Liver (tissue), 3 donors: ENCODE measurements at regions not wholly inside any gene's neighbourhood (a gene's known extent, or its start where the extent isn't known, plus 50 kb on each side); places are given as distances from the start of the nearest gene placed in this dataset.

ENCODE experiments used
- CTCF ChIP-seq: fragments of 150-350 bp; IDR thresholded peaks from 2 replicates; pipeline ENCODE4 v1.5.1; 2017; ENCODE audit warnings: improper control_type of control experiment, low read depth, low read length; ENCODE audit not compliant: missing input control
- FOXA1 ChIP-seq: IDR thresholded peaks from 2 replicates; pipeline ENCODE4 v1.6.1; 2016; ENCODE audit warnings: antibody characterized with exemption
- JUND ChIP-seq, 2 donors: IDR thresholded peaks; 2 replicates each; pipeline ENCODE4 v1.6.1; 2016; ENCODE audit warnings: antibody characterized with exemption in 2 of 2
- RAD21 ChIP-seq, 2 donors: IDR thresholded peaks; 2 replicates each; pipeline ENCODE4 v1.6.1; 2016; ENCODE audit warnings: antibody characterized with exemption in 2 of 2, mild to moderate bottlenecking in 2 of 2
- REST ChIP-seq: IDR thresholded peaks from 2 replicates; pipeline ENCODE4 v1.6.1; 2016; ENCODE audit warnings: antibody characterized with exemption, mild to moderate bottlenecking
- TAF1 ChIP-seq: conservative IDR thresholded peaks from 2 replicates; pipeline ENCODE4 v1.6.1; 2016; ENCODE audit warnings: antibody characterized with exemption, mild to moderate bottlenecking
- donor health status: healthy.
- donor health status: healthy.

GRCh38 chr12:28640519-28640918 lies 450.3 kb downstream of the CCDC91 start:
- TF ChIP-seq CTCF = no peak
- TF ChIP-seq FOXA1 = no peak
- no peak for TF ChIP-seq TAF1
- no peak for TF ChIP-seq RAD21 (IDR thresholded peaks at IDR 0.05)
- no peak for TF ChIP-seq REST
- no peak for TF ChIP-seq JUND (IDR thresholded peaks at IDR 0.05)
